H1 (cell line): ENCODE measurements at regions not wholly inside any gene's neighbourhood (a gene's known extent, or its start where the extent isn't known, plus 50 kb on each side); places are given as distances from the start of the nearest gene placed in this dataset.

Experiments used
- CHD1 ChIP-seq: IDR thresholded peaks from 2 replicates; pipeline ENCODE4 v1.6.1; 2012; ENCODE audit warnings: low read depth, low read length, improper control_type of control experiment
- MAFK ChIP-seq: IDR thresholded peaks from 2 replicates; pipeline ENCODE4 v1.6.1; 2012; ENCODE audit warnings: low read depth, mild to moderate bottlenecking, improper control_type of control experiment, low read length
- POLR2AphosphoS5 ChIP-seq: IDR thresholded peaks from 2 replicates; pipeline ENCODE4 v1.6.1; 2011; ENCODE audit warnings: low read depth, low read length
- RNF2 ChIP-seq: fragments of 200-900, 300-1000 bp; sonication (generic); IDR thresholded peaks from 2 replicates; pipeline ENCODE4 v1.7.1; 2016; ENCODE audit warnings: borderline replicate concordance, low read depth, mild to moderate bottlenecking, antibody characterized with exemption, low read length; ENCODE audit not compliant: poor library complexity, severe bottlenecking; ENCODE audit errors: missing control alignments
- SUZ12 ChIP-seq: fragments of 200-600 bp; sonication (generic); IDR thresholded peaks from 2 replicates; pipeline ENCODE4 v1.6.1; 2012; ENCODE audit warnings: mild to moderate bottlenecking, inconsistent platforms, low read length, moderate library complexity, mixed read lengths
- YY1 ChIP-seq: IDR thresholded peaks from 2 replicates; pipeline ENCODE4 v1.6.1; 2011; ENCODE audit warnings: low read depth, mild to moderate bottlenecking, low read length
- TF ChIP-seq, protein P1 (sequence below), 3 experiments: IDR thresholded peaks; 1 replicate in 2 of 3; 2 replicates in 1 of 3; pipeline versions ENCODE4 v1.5.1 to v1.6.1; 2011; ENCODE audit warnings: low read length in 3 of 3, mild to moderate bottlenecking in 3 of 3, inconsistent platforms in 2 of 3, low read depth in 1 of 3, moderate library complexity in 1 of 3; ENCODE audit not compliant: insufficient read depth in 1 of 3; ENCODE audit errors: control extremely low read depth in 1 of 3

- no peak for TF ChIP-seq SUZ12
- TF ChIP-seq, protein P1, sequence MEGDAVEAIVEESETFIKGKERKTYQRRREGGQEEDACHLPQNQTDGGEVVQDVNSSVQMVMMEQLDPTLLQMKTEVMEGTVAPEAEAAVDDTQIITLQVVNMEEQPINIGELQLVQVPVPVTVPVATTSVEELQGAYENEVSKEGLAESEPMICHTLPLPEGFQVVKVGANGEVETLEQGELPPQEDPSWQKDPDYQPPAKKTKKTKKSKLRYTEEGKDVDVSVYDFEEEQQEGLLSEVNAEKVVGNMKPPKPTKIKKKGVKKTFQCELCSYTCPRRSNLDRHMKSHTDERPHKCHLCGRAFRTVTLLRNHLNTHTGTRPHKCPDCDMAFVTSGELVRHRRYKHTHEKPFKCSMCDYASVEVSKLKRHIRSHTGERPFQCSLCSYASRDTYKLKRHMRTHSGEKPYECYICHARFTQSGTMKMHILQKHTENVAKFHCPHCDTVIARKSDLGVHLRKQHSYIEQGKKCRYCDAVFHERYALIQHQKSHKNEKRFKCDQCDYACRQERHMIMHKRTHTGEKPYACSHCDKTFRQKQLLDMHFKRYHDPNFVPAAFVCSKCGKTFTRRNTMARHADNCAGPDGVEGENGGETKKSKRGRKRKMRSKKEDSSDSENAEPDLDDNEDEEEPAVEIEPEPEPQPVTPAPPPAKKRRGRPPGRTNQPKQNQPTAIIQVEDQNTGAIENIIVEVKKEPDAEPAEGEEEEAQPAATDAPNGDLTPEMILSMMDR (IDR thresholded peaks at IDR 0.05; ENCODE audit: control extremely low read depth in 1 of 3, insufficient read depth in 1 of 3, low read depth in 1 of 3, low read length in 3 of 3): no peak
- no peak for TF ChIP-seq RNF2
- TF ChIP-seq MAFK: no peak
- TF ChIP-seq CHD1: no peak
- no peak for TF ChIP-seq YY1
- TF ChIP-seq POLR2AphosphoS5: no peak
These were observed 259.3 kb downstream of the TUSC1 start for GRCh38 chr9:25418974-25419373.
